B cell (primary cell): ENCODE measurements at regions not wholly inside any gene's neighbourhood (a gene's known extent, or its start where the extent isn't known, plus 50 kb on each side); places are given as distances from the start of the nearest gene placed in this dataset.

Experiments used
- EZH2 ChIP-seq: IDR thresholded peaks from 2 replicates; pipeline ENCODE4 v1.6.1; 2012; ENCODE audit warnings: borderline replicate concordance, low read depth, mild to moderate bottlenecking, moderate library complexity, low read length; ENCODE audit not compliant: insufficient read depth, poor library complexity, severe bottlenecking
- TF ChIP-seq, protein P1 (sequence below): fragments of 200-600 bp; IDR thresholded peaks from one replicate; pipeline ENCODE4 v1.8.0; 2022; ENCODE audit warnings: antibody characterized with exemption, mild to moderate bottlenecking

DNA sequence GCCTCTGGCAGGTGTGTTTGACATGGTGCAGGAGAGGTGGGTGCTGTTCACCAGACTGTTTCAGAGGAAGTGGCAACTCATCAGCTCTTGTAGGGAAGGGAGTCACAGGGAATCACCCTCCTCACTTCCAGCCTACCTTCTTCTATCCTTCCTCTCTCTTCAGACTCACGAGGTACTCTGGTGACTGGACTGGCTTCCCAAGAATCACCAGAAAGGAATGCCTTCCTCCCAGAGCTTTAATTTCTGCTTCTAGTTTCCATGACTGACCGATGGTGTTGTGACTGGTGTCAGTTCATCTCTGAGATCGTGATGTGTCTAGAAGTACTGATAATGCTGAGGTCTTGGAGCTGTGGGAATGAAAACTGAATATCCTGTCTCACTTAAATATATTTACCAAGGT lies 247.3 kb downstream of the KCTD12 start:
- TF ChIP-seq EZH2: no peak
- TF ChIP-seq, protein P1, sequence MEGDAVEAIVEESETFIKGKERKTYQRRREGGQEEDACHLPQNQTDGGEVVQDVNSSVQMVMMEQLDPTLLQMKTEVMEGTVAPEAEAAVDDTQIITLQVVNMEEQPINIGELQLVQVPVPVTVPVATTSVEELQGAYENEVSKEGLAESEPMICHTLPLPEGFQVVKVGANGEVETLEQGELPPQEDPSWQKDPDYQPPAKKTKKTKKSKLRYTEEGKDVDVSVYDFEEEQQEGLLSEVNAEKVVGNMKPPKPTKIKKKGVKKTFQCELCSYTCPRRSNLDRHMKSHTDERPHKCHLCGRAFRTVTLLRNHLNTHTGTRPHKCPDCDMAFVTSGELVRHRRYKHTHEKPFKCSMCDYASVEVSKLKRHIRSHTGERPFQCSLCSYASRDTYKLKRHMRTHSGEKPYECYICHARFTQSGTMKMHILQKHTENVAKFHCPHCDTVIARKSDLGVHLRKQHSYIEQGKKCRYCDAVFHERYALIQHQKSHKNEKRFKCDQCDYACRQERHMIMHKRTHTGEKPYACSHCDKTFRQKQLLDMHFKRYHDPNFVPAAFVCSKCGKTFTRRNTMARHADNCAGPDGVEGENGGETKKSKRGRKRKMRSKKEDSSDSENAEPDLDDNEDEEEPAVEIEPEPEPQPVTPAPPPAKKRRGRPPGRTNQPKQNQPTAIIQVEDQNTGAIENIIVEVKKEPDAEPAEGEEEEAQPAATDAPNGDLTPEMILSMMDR: no peak
